ENCODE measurements at regions not wholly inside any gene's neighbourhood (a gene's known extent, or its start where the extent isn't known, plus 50 kb on each side); places are given as distances from the start of the nearest gene placed in this dataset.
"Not testable (repeated sequence)": the region's sequence is repeated elsewhere in the genome, so short reads cannot be mapped to it uniquely, and the experiment has no call there.

GRCh38 chrX:51182545-51182944, 150.1 kb upstream of the NUDT10 start:
- ChIA-PET CTCF (no interaction called here), POLR2A (interaction anchor here (0.6 kb wide), 1 partner anchor 16 kb away, joined by 3 read pairs; no protein-coding TSS in a partner anchor)
- TF ChIP-seq CTCF (IDR thresholded peaks at IDR 0.05; ENCODE audit: insufficient read depth, low read length, missing control alignments): no peak
- no peak for DNase-seq (ENCODE audit: low read depth, low spot score)
- no peak overlapping the region for H3K4me3 ChIP-seq (ENCODE audit: low read depth, low read length)

GRCh38 chrX:51192104-51192503, 140.5 kb upstream of the NUDT10 start:
- H3K4me3 ChIP-seq (ENCODE audit: low read depth, low read length): no peak overlapping the region
- ChIA-PET CTCF (no interaction called here), POLR2A (no interaction called here)
- TF ChIP-seq CTCF (IDR thresholded peaks at IDR 0.05; ENCODE audit: insufficient read depth, low read length, missing control alignments): no peak
- DNase-seq (ENCODE audit: low read depth, low spot score): no peak

GRCh38 chrX:51215266-51215665, 117.4 kb upstream of the NUDT10 start:
- ChIA-PET CTCF (no interaction called here), POLR2A (no interaction called here)
- H3K4me3 ChIP-seq (ENCODE audit: low read depth, low read length): no peak overlapping the region
- TF ChIP-seq CTCF (IDR thresholded peaks at IDR 0.05; ENCODE audit: insufficient read depth, low read length, missing control alignments): no peak
- no peak for DNase-seq (ENCODE audit: low read depth, low spot score)

- H3K4me3 ChIP-seq (ENCODE audit: low read depth, low read length): no peak overlapping the region
- DNase-seq (ENCODE audit: low read depth, low spot score): no peak
- TF ChIP-seq CTCF (IDR thresholded peaks at IDR 0.05; ENCODE audit: insufficient read depth, low read length, missing control alignments): no peak
- CTCF ChIA-PET: no interaction called here
- POLR2A ChIA-PET: no interaction called here
Observed at GRCh38 chrX:51215856-51216255, 116.8 kb upstream of the NUDT10 start.

GRCh38 chrX:51242212-51242611, 90.4 kb upstream of the NUDT10 start:
- DNase-seq (ENCODE audit: low read depth, low spot score): no peak
- POLR2A ChIA-PET: no interaction called here

GRCh38 chrX:51257490-51257889, 75.1 kb upstream of the NUDT10 start:
- no peak overlapping the region for H3K4me3 ChIP-seq (ENCODE audit: low read depth, low read length)
- TF ChIP-seq CTCF (IDR thresholded peaks at IDR 0.05; ENCODE audit: insufficient read depth, low read length, missing control alignments): no peak
- ChIA-PET CTCF (no interaction called here), POLR2A (no interaction called here)
- DNase-seq (ENCODE audit: low read depth, low spot score): no peak

More at GRCh38 chrX:51242212-51242611, 90.4 kb upstream of the NUDT10 start:
- CTCF ChIA-PET: no interaction called here
- no peak overlapping the region for H3K4me3 ChIP-seq (ENCODE audit: low read depth, low read length)
- no peak for TF ChIP-seq CTCF (IDR thresholded peaks at IDR 0.05; ENCODE audit: insufficient read depth, low read length, missing control alignments)

GRCh38 chrX:51262271-51262670, 70.4 kb upstream of the NUDT10 start:
- DNase-seq (ENCODE audit: low read depth, low spot score); POLR2A ChIA-PET; H3K4me3 ChIP-seq (ENCODE audit: low read depth, low read length); CTCF ChIA-PET: not testable (repeated sequence)

All from AG04449 (cell line).